ENCODE measurements at regions not wholly inside any gene's neighbourhood (a gene's known extent, or its start where the extent isn't known, plus 50 kb on each side); places are given as distances from the start of the nearest gene placed in this dataset.

- Histone ChIP-seq H3K4me1 (ENCODE audit: control insufficient read depth, low read depth, low read length) (no peaks in the 10 kb centered on the region), H3K9ac (ENCODE audit: low read length) (no peak overlapping the region), H3K4me3 (ENCODE audit: low read length) (no peak overlapping the region), H3K36me3 (ENCODE audit: control insufficient read depth, low read depth, low read length) (no peaks in the 10 kb centered on the region), H3K27me3 (ENCODE audit: control insufficient read depth, insufficient read depth, low read length) (no peaks in the 10 kb centered on the region), H3K27ac (ENCODE audit: low read length) (no peak overlapping the region), H3K9me3 (ENCODE audit: control insufficient read depth, low read depth, low read length) (no peaks in the 10 kb centered on the region)
Observed at GRCh38 chr4:26133840-26134239, 187.0 kb upstream of the RBPJ start.

GRCh38 chr4:26135331-26135730, 185.5 kb upstream of the RBPJ start:
- Histone ChIP-seq H3K36me3 (ENCODE audit: control insufficient read depth, low read depth, low read length) (no peaks in the 10 kb centered on the region), H3K4me3 (ENCODE audit: low read length) (no peak overlapping the region), H3K27ac (ENCODE audit: low read length) (no peak overlapping the region), H3K9ac (ENCODE audit: low read length) (no peak overlapping the region), H3K4me1 (ENCODE audit: control insufficient read depth, low read depth, low read length) (no peaks in the 10 kb centered on the region), H3K9me3 (ENCODE audit: control insufficient read depth, low read depth, low read length) (no peaks in the 10 kb centered on the region), H3K27me3 (ENCODE audit: control insufficient read depth, insufficient read depth, low read length) (no peaks in the 10 kb centered on the region)

- Histone ChIP-seq H3K9me3 (ENCODE audit: control insufficient read depth, low read depth, low read length) (no peaks in the 10 kb centered on the region), H3K27me3 (ENCODE audit: control insufficient read depth, insufficient read depth, low read length) (no peaks in the 10 kb centered on the region), H3K36me3 (ENCODE audit: control insufficient read depth, low read depth, low read length) (no peaks in the 10 kb centered on the region), H3K4me1 (ENCODE audit: control insufficient read depth, low read depth, low read length) (peaks cover 7% of the 10 kb centered on the region), H3K27ac (ENCODE audit: low read length) (no peak overlapping the region), H3K4me3 (ENCODE audit: low read length) (no peak overlapping the region), H3K9ac (ENCODE audit: low read length) (no peak overlapping the region)
Observed at GRCh38 chr4:26136615-26137014, 184.2 kb upstream of the RBPJ start.

- Histone ChIP-seq H3K4me3 (ENCODE audit: low read length) (no peak overlapping the region), H3K4me1 (ENCODE audit: control insufficient read depth, low read depth, low read length) (peaks cover 7% of the 10 kb centered on the region), H3K9me3 (ENCODE audit: control insufficient read depth, low read depth, low read length) (no peaks in the 10 kb centered on the region), H3K9ac (ENCODE audit: low read length) (no peak overlapping the region), H3K27ac (ENCODE audit: low read length) (no peak overlapping the region), H3K36me3 (ENCODE audit: control insufficient read depth, low read depth, low read length) (no peaks in the 10 kb centered on the region), H3K27me3 (ENCODE audit: control insufficient read depth, insufficient read depth, low read length) (no peaks in the 10 kb centered on the region)
Observed at GRCh38 chr4:26137288-26137687, 183.5 kb upstream of the RBPJ start.

- H3K9ac ChIP-seq (ENCODE audit: low read length): no peak overlapping the region
- H3K4me3 ChIP-seq (ENCODE audit: low read length): no peak overlapping the region
- no peak overlapping the region for H3K27ac ChIP-seq (ENCODE audit: low read length)
- H3K9me3 ChIP-seq (ENCODE audit: control insufficient read depth, low read depth, low read length): no peaks in the 10 kb centered on the region
- H3K4me1 ChIP-seq (ENCODE audit: control insufficient read depth, low read depth, low read length): peaks cover 7% of the 10 kb centered on the region
- H3K36me3 ChIP-seq (ENCODE audit: control insufficient read depth, low read depth, low read length): no peaks in the 10 kb centered on the region
- H3K27me3 ChIP-seq (ENCODE audit: control insufficient read depth, insufficient read depth, low read length): no peaks in the 10 kb centered on the region
Observed at GRCh38 chr4:26139310-26139924, 181.4 kb upstream of the RBPJ start.

- Histone ChIP-seq H3K4me3 (ENCODE audit: low read length) (no peak overlapping the region), H3K27me3 (ENCODE audit: control insufficient read depth, insufficient read depth, low read length) (no peaks in the 10 kb centered on the region), H3K9ac (ENCODE audit: low read length) (no peak overlapping the region), H3K36me3 (ENCODE audit: control insufficient read depth, low read depth, low read length) (no peaks in the 10 kb centered on the region), H3K9me3 (ENCODE audit: control insufficient read depth, low read depth, low read length) (no peaks in the 10 kb centered on the region), H3K27ac (ENCODE audit: low read length) (no peak overlapping the region), H3K4me1 (ENCODE audit: control insufficient read depth, low read depth, low read length) (peaks cover 7% of the 10 kb centered on the region)
Observed at GRCh38 chr4:26140150-26140898, 180.5 kb upstream of the RBPJ start.

- Histone ChIP-seq H3K4me1 (ENCODE audit: control insufficient read depth, low read depth, low read length) (peaks cover 7% of the 10 kb centered on the region), H3K27me3 (ENCODE audit: control insufficient read depth, insufficient read depth, low read length) (no peaks in the 10 kb centered on the region), H3K4me3 (ENCODE audit: low read length) (no peak overlapping the region), H3K36me3 (ENCODE audit: control insufficient read depth, low read depth, low read length) (no peaks in the 10 kb centered on the region), H3K27ac (ENCODE audit: low read length) (no peak overlapping the region), H3K9me3 (ENCODE audit: control insufficient read depth, low read depth, low read length) (no peaks in the 10 kb centered on the region), H3K9ac (ENCODE audit: low read length) (no peak overlapping the region)
Observed at GRCh38 chr4:26141051-26141721, 179.6 kb upstream of the RBPJ start.

- Histone ChIP-seq H3K27me3 (ENCODE audit: control insufficient read depth, insufficient read depth, low read length) (no peaks in the 10 kb centered on the region), H3K4me3 (ENCODE audit: low read length) (no peak overlapping the region), H3K36me3 (ENCODE audit: control insufficient read depth, low read depth, low read length) (no peaks in the 10 kb centered on the region), H3K9ac (ENCODE audit: low read length) (no peak overlapping the region), H3K9me3 (ENCODE audit: control insufficient read depth, low read depth, low read length) (no peaks in the 10 kb centered on the region), H3K4me1 (ENCODE audit: control insufficient read depth, low read depth, low read length) (peaks cover 7% of the 10 kb centered on the region), H3K27ac (ENCODE audit: low read length) (no peak overlapping the region)
Observed at GRCh38 chr4:26141911-26142638, 178.7 kb upstream of the RBPJ start.

- no peaks in the 10 kb centered on the region for H3K9me3 ChIP-seq (ENCODE audit: control insufficient read depth, low read depth, low read length)
- no peaks in the 10 kb centered on the region for H3K27me3 ChIP-seq (ENCODE audit: control insufficient read depth, insufficient read depth, low read length)
- no peaks in the 10 kb centered on the region for H3K36me3 ChIP-seq (ENCODE audit: control insufficient read depth, low read depth, low read length)
- H3K27ac ChIP-seq (ENCODE audit: low read length): no peak overlapping the region
- no peak overlapping the region for H3K4me3 ChIP-seq (ENCODE audit: low read length)
- H3K9ac ChIP-seq (ENCODE audit: low read length): no peak overlapping the region
- peaks cover 7% of the 10 kb centered on the region for H3K4me1 ChIP-seq (ENCODE audit: control insufficient read depth, low read depth, low read length)
Observed at GRCh38 chr4:26144526-26145155, 176.2 kb upstream of the RBPJ start.

- Histone ChIP-seq H3K36me3 (ENCODE audit: control insufficient read depth, low read depth, low read length) (no peaks in the 10 kb centered on the region), H3K27me3 (ENCODE audit: control insufficient read depth, insufficient read depth, low read length) (no peaks in the 10 kb centered on the region), H3K27ac (ENCODE audit: low read length) (no peak overlapping the region), H3K4me1 (ENCODE audit: control insufficient read depth, low read depth, low read length) (peaks cover 7% of the 10 kb centered on the region), H3K9me3 (ENCODE audit: control insufficient read depth, low read depth, low read length) (no peaks in the 10 kb centered on the region), H3K9ac (ENCODE audit: low read length) (no peak overlapping the region), H3K4me3 (ENCODE audit: low read length) (no peak overlapping the region)
Observed at GRCh38 chr4:26145212-26145611, 175.6 kb upstream of the RBPJ start.

- H3K9me3 ChIP-seq (ENCODE audit: control insufficient read depth, low read depth, low read length): no peaks in the 10 kb centered on the region
- no peaks in the 10 kb centered on the region for H3K27me3 ChIP-seq (ENCODE audit: control insufficient read depth, insufficient read depth, low read length)
- no peak overlapping the region for H3K27ac ChIP-seq (ENCODE audit: low read length)
- H3K9ac ChIP-seq (ENCODE audit: low read length): no peak overlapping the region
- no peaks in the 10 kb centered on the region for H3K4me1 ChIP-seq (ENCODE audit: control insufficient read depth, low read depth, low read length)
- H3K4me3 ChIP-seq (ENCODE audit: low read length): no peak overlapping the region
- H3K36me3 ChIP-seq (ENCODE audit: control insufficient read depth, low read depth, low read length): no peaks in the 10 kb centered on the region
Observed at GRCh38 chr4:26148927-26149326, 171.9 kb upstream of the RBPJ start.

All from iPS-18a (cell line).